AG04449 (cell line): ENCODE measurements at regions not wholly inside any gene's neighbourhood (a gene's known extent, or its start where the extent isn't known, plus 50 kb on each side); places are given as distances from the start of the nearest gene placed in this dataset.

ENCODE experiments used
- CTCF ChIA-PET: fragments of 350-600 bp; formaldehyde crosslinking; extraction: SDS; loops from one replicate; lab custom pipeline; 2021; ENCODE audit warnings: antibody characterized with exemption; lab: Yijun Ruan, JAX
- POLR2A ChIA-PET: fragments of 400-600, 350-600 bp; formaldehyde crosslinking; extraction: SDS; loops from one replicate; lab custom pipeline; 2020; ENCODE audit warnings: antibody characterized with exemption, inconsistent platforms; lab: Yijun Ruan, JAX
- DNase-seq: peaks from one replicate; pipeline ENCODE4 v3.0.0-alpha.2; 2010; ENCODE audit warnings: low read depth, low spot score
- H3K4me3 ChIP-seq: 2 replicates; pipeline ENCODE4 v1.5.1; 2011; ENCODE audit warnings: low read depth, mild to moderate bottlenecking, control low read depth, low read length
- TF ChIP-seq, protein P1 (sequence below): IDR thresholded peaks from one replicate; pipeline ENCODE4 v1.5.1; 2011; ENCODE audit warnings: mild to moderate bottlenecking, moderate library complexity, low read length, control low read depth, inconsistent platforms; ENCODE audit not compliant: insufficient read depth; ENCODE audit errors: missing control alignments

- no peak for DNase-seq
- H3K4me3 ChIP-seq: no peak overlapping the region
- CTCF ChIA-PET: interaction anchor here (1.1 to 1.8 kb wide), 3 partner anchors 9 to 164 kb away, joined by 3 to 9 read pairs (median 4); no protein-coding TSS in a partner anchor
- POLR2A ChIA-PET: no interaction called here
- TF ChIP-seq, protein P1, sequence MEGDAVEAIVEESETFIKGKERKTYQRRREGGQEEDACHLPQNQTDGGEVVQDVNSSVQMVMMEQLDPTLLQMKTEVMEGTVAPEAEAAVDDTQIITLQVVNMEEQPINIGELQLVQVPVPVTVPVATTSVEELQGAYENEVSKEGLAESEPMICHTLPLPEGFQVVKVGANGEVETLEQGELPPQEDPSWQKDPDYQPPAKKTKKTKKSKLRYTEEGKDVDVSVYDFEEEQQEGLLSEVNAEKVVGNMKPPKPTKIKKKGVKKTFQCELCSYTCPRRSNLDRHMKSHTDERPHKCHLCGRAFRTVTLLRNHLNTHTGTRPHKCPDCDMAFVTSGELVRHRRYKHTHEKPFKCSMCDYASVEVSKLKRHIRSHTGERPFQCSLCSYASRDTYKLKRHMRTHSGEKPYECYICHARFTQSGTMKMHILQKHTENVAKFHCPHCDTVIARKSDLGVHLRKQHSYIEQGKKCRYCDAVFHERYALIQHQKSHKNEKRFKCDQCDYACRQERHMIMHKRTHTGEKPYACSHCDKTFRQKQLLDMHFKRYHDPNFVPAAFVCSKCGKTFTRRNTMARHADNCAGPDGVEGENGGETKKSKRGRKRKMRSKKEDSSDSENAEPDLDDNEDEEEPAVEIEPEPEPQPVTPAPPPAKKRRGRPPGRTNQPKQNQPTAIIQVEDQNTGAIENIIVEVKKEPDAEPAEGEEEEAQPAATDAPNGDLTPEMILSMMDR: no peak
These were observed 195.1 kb downstream of the C1D start for GRCh38 chr2:67867735-67868134.

GRCh38 chr2:67871686-67872412, 191.0 kb downstream of the C1D start:
- no peak overlapping the region for H3K4me3 ChIP-seq
- CTCF ChIA-PET: interaction anchor here (0.6 to 3.4 kb wide), 5 partner anchors 9 to 160 kb away, joined by 3 to 10 read pairs (median 6); no protein-coding TSS in a partner anchor
- peak; percentile 55 for DNase-seq
- POLR2A ChIA-PET: interaction anchor here (0.7 to 1.9 kb wide), 3 partner anchors 8 to 1032 kb away, joined by 3 to 7 read pairs (median 4); no protein-coding TSS in a partner anchor
- TF ChIP-seq, protein P1: no peak

DNA sequence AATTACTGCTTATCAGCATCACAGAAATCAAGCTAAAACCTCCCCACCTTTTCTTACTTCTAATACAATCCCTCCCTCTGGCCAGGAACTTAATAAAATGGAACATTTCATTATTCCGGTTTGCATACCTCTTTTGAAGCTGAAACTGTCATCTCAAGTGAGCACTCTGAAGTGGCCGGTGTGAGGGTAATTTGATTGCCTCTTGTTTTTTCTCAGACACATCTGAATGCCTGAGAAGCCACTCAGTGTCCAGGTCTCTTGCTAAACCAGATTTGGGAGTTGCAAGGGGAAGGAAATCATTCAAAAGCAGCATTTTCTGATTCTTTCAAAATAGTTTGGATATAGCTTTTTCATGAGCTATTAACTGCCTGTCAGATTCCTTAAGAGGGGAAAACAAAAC, 190.3 kb downstream of the C1D start:
- no peak for DNase-seq
- TF ChIP-seq, protein P1: no peak
- H3K4me3 ChIP-seq: no peak overlapping the region
- ChIA-PET POLR2A (interaction anchor here (0.7 to 1.1 kb wide), 2 partner anchors 16 to 1033 kb away, joined by 3 to 4 read pairs; no protein-coding TSS in a partner anchor), CTCF (interaction anchor here (0.6 to 3.4 kb wide), 4 partner anchors 9 to 160 kb away, joined by 3 to 10 read pairs (median 7); no protein-coding TSS in a partner anchor)

- POLR2A ChIA-PET: no interaction called here
- DNase-seq: no peak
- CTCF ChIA-PET: interaction anchor here (1.6 kb wide), 1 partner anchor 21 kb away, joined by 3 read pairs; no protein-coding TSS in a partner anchor
- H3K4me3 ChIP-seq: no peak overlapping the region
- TF ChIP-seq, protein P1: no peak
These were observed 188.9 kb downstream of the C1D start for GRCh38 chr2:67873916-67874315.

- TF ChIP-seq, protein P1: no peak
- H3K4me3 ChIP-seq: no peak overlapping the region
- POLR2A ChIA-PET: no interaction called here
- DNase-seq: no peak
- CTCF ChIA-PET: interaction anchor here (1.1 kb wide), 1 partner anchor 8 kb away, joined by 3 read pairs; no protein-coding TSS in a partner anchor
These were observed 186.6 kb downstream of the C1D start for GRCh38 chr2:67876176-67876575.

- DNase-seq: no peak
- no peak overlapping the region for H3K4me3 ChIP-seq
- ChIA-PET CTCF (interaction anchor here (1.2 kb wide), 1 partner anchor 31 kb away, joined by 4 read pairs; no protein-coding TSS in a partner anchor), POLR2A (interaction anchor here (0.6 kb wide), 1 partner anchor 10 kb away, joined by 3 read pairs; no protein-coding TSS in a partner anchor)
- TF ChIP-seq, protein P1: no peak
These were observed 185.5 kb downstream of the C1D start for GRCh38 chr2:67877301-67877700.
